Sciatic nerve (tissue), 2 donors: ENCODE measurements at regions not wholly inside any gene's neighbourhood (a gene's known extent, or its start where the extent isn't known, plus 50 kb on each side); places are given as distances from the start of the nearest gene placed in this dataset.
A peak's percentile ranks its signal among the peaks of the same experiment; 100 is the strongest.

Experiments
- ATAC-seq: fragments of 200-7000 bp; cut with Tn5 transposase; one replicate; pipeline ENCODE4 v1.9.1; 2020; ENCODE audit warnings: mild to moderate bottlenecking, moderate library complexity
- DNase-seq: peaks from one replicate; pipeline ENCODE4 v3.0.0-alpha.2; 2020; ENCODE audit warnings: low spot score
- intact Hi-C: fragments of 100-400 bp; cut with DNase I; formaldehyde crosslinking; loops from one replicate; pipeline ENCODE4 v1.14.2; 2022
- donor health status: DM: no; HTN: no; CAD: no.
- donor health status: DM: no; HTN: no; CAD: no.

DNA sequence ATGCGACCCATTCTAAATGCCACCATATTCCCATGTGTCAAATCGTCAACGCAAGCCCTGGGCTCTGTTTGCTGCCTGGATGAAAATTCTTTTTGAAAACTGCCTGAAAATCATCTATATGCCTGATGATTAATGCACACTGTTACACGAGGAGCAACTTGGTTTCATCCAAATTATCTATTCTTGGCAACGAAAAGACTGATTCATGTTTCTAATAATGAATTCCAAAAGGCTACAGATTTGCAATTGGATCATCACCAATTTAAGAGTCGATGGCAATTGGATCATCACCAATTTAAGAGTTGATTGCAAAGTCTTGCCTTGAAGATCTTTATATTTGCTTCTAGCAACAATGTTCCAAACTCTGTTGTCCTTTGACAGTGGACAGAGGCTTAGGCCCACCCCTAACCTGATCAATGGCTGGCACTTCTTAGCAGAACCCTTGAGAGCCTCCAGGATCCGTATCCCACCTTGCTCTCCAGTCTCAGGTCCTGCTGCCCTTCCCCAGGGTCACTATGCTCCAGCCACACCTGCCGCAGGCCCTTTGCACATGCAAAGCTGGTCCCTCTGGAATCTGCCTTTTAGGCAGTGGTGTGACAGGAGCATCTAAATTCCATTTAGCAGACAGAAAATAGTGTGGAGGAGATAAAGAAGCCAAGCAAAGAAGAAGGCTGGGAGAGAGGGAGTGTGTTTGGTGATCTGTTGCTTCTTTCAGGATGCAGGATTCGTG lies 460.9 kb upstream of the SULF2 start:
- intact Hi-C loops: no loop called here
- ATAC-seq: no peak
- DNase-seq: peak; percentile 19

DNA sequence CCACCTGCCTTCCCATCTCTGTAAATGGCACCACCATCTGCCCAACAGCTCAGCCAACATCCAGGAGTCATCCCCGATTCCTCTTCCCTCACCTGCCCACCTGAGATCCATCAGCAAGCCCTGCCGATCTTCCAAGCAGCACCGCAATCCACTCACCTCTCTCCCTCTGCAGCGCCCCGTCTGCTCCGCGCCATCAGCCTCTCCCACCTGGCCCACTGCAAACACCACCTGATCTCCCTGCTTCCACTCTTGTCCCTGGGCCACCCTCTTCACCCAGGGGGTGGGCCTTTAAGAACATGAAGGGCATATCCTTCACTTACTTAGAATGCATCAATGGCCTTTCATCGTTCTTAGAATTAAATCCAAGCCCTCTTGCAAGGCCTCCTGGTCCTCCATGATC lies 457.3 kb upstream of the SULF2 start:
- intact Hi-C loops: no loop called here
- DNase-seq: peak; percentile 53
- no peak for ATAC-seq

DNA sequence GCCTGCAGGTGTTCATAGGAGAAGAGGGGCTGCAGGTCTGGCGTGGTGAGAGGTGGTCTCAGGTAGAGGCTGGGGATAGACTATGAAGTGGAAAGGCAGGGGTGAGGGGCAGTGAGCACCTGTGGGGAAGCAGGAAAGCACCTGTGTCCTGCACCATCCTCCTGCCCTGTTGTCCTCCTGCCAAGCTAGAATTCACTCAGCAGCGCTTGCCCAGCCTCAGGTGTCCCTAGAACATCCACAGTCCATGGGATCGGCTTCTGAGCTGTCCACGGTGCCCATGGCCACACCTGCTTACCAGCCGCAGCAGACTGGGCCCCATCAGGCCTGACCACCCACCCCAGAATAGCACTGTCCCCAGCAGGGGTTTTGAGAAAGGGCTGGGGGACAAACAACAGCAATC lies 456.2 kb upstream of the SULF2 start:
- DNase-seq: peak; percentile 31
- intact Hi-C loops: no loop called here
- no peak for ATAC-seq

DNA sequence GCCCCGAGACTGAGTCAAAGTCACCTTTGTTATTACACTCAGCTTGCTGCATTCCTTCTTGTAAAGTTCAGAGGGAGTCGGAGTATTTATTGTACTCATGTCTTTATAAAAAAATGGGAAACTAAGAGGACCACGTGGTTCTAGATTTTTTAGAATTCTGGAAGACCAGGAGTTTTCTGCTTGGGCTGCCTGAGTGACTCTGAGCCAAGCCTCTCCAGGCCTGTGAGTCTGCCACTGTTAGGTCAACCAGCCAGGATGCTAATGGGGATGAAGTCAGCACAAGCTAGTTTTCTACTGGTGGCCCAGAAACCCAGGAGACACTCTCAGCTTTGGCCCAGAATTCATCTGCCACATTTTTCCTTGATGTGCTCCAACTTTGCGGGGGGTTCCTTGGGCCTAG lies 453.5 kb upstream of the SULF2 start:
- ATAC-seq (peak; percentile 49), DNase-seq (peak; percentile 6)

DNA sequence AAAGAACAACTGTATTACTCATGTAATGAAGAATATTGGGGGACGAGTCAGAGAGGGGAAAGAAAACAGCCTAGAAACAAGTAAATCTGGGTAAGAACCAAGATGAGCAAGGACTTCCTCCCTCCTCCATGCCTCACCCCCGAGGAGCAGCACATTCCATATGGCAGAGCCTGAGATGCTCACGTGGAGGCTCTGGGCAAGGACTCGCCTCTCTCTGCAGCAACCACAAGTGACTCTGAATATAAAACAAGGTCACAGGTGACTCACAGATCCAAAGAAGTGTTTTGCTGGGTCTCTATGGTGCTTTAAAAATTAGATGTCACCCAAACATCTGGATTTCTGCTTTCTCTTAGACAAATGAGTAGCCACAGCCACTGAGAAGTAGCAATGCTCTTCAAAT lies 453.0 kb upstream of the SULF2 start:
- intact Hi-C loops: no loop called here
- DNase-seq: peak; percentile 8
- no peak for ATAC-seq

More for the DNA sequence above, 453.5 kb upstream of the SULF2 start:
- intact Hi-C loops: no loop called here

DNA sequence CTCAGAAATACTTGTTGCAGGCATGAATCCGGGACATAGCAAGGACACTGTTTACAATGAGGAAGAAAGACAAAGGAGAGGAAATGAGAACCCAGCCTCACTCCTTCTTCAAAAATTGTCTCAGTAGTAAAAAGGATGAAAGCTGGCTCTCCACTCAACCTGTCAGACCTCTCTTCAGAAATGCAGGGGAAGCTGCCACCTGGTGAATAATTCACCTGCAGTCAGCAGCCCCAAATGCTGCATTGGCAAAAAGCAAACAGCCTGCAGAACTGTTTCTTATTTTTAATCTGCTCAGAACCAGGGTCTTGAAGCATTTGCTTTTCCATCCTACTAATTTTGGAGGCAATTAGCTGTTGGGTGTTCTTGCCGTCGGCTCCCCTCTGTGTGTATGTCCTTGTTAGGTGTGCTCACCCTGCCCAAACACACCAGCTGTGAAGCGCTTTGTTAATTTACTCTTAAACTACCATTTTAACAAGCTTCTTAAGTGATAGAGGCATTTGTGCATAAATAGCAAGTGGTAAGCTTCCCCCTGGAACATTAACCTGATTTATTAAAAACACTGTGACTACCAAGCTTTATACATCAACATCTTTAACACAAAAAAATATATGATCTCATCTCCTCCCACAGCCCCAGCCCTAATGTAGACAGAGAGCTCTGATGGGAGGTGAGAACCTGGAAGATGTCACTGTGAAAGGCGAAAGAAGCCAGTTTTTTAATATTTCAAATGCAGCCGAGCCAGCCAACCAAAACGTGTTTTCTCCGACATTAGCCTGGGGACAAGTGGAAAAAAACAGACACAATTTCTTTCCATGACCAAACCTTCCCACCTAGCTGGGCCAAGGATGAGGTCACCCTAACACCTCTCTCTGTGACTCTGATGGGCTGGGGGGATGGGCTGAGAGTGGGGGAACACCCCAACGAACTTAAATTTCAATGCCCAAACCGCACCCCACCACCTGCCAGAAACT lies 451.0 kb upstream of the SULF2 start:
- no peak for ATAC-seq
- intact Hi-C loops: no loop called here
- peak; percentile 17 for DNase-seq

DNA sequence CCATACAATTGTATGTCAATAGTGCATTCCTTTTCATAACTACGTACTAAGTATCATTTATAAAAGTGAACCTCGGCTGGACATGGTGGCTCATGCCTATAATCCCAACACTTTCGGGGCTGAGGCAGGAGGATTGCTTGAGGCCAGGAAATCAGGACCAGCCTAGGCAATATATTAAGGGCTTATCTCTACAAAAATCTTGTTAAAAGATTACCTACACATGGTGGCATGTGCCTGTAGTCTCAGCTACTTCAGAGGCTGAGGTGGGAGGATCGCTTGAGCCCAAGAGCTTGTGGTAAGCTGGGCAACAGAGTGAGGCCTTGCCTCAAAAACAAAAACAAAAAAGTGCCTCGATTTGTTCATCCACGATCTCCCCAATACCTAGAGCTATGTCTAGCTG lies 449.7 kb upstream of the SULF2 start:
- intact Hi-C loops: no loop called here
- DNase-seq (peak; percentile 14), ATAC-seq (no peak)

DNA sequence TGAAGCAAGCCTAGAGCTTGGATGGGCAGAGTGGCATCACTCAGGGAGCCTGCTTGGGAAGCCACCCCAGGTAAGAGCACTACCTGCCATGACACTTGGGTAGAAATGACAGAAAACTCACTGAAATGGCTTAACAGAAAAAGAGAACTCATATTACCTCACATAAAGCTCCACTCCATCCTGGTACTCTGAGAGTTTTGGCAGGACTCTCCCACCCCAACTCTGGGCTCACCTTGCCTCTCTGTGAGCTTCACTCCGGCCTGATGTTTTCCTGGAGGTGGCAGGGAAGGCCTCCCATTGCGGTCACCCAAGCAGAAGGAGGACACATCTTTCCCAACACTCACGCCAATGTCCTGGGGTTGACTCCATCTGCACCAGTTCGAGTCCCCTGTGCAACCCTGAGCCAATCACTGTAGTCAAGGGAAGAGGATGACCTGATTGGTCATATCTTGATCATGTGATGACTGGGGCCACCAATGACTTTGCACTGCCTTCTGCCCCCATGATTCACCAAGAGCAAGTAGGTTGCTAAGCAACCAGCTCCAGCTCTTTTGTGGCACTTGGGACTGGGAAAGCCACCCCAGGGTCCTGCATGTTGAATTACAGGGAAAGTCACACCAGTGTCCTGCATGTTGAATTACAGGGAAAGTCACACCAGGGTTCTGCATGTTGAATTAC lies 446.1 kb upstream of the SULF2 start:
- ATAC-seq (no peak), DNase-seq (no peak)
- intact Hi-C loops: no loop called here

DNA sequence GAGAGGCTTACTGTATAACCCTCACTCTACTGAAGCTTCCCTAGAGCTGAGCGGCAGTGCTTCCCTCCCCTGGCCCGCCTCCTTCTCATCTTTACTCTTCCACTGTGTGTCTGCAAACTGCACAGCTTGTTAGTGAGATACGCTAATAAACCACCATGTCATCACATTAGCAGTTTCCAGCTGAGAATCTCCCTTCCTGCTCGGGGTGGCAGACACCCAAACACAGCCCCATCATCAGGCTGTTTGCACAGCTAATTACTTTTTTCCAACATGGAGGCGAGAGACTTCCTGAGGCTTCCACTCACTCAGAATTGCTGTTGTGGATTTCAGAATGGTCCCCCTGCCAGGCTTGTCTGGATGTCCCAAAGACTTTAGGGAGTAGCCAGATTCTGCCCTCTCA lies 444.9 kb upstream of the SULF2 start:
- intact Hi-C loops: no loop called here
- ATAC-seq: no peak
- no peak for DNase-seq

DNA sequence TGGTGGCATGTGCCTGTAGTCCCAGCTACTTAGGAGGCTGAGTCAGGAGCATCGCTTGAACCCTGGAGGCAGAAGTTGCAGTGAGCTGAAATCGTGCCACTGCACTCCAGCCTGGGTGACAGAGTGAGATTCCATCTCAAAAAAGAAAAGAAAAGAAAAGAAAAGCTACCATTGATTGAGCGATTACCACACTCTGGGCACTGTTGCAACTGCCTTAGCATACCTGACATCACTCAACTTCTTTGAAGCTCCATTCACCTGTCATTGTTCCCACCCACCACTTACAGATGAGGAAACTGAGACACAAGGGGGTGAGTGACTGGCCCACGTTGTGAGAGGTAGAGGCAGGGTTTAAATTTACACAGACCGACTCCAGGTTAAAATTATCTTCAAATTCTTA lies 442.1 kb upstream of the SULF2 start:
- DNase-seq: no peak
- intact Hi-C loops: no loop called here
- ATAC-seq: no peak

DNA sequence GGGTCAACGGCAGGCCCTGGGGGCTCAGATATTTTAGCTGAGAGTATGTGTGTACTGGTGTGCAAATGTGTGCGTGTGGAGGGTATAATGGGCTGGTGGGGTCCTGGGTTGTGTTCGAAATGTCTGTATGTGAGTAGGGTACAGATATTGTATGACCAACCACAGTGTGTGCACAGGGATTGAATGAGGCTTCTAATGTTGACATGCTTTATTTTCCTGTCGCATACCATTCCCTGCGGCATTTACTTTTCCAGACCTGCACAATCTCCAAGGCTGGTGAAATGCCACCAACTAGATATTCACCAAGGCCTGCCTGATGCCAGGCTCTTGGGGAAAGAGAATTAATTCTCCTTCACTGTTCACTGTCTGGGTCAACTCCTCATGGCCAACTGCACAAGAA lies 441.4 kb upstream of the SULF2 start:
- intact Hi-C loops: no loop called here
- DNase-seq: no peak
- ATAC-seq: no peak

DNA sequence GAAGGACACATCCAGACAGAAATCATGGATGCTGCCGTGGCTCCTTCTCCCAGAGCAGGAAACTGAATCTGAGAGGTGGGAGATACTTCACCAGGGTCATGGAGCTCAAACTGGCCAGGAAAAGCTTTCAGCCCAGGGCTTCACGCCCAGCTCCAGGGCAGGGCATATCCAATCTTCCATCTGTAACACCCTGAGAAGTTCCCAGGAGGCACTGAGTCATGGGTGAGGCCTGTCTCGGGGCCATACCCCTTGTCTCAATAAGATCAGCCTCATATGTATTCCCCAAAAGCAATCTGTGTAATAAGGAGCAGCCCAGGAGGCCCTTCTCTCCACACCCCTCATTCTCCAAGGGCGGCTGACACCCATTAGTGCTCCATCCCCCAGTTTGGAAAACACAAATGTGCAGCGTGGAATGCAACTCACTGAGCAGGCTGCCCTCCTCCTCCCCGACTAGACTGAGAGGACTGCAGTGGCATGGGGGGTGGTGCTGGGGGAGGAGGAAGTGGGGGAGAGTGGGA lies 439.3 kb upstream of the SULF2 start:
- intact Hi-C loops: no loop called here
- no peak for DNase-seq
- ATAC-seq: no peak

DNA sequence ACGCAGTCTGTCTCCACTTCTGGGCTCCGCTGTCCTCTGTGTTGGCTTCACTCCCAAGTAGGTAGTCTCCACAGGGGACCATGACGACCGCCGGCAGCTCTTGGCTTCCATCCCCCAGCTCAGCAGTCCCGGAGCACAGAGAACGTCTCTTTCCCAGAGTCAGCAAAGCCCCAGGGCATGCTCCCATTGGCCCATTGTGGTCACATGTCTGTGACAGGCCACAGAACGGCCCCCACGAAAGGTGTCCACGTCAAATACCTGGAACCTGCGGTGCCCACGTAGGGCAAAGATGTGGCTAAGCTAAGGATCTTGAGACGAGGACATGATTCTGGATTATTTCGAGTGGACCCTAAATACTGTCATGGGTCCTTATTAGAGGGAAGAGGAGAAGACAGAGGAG lies 438.4 kb upstream of the SULF2 start:
- ATAC-seq (no peak), DNase-seq (no peak)

DNA sequence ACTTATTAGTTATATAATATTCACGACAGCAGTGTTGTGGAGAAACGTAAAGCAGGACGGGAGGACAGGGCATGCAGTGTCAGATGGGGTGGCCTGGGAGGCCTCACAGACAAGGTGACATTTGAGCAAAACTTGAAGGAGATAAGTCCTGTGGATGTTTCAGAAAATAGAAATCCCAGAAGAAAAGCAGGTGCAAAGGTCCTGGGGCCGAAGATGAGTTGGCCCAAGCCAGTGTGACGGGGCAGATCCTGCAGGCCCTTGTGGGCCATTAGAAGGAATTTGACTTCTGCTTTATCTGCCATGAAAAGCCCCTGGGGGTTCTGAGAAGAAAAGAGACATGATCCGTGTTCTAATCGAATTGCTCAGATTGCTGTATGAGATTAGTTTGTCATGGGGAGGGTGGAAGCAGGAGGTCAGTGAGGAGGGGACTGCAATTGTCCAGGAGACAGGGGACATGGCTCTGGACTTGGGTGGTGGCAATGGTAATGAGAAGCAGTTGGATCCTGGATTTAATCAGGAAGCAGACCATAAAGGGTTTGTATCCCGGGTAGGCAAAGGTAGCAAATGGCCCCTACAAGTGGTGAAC lies 437.4 kb upstream of the SULF2 start:
- DNase-seq: no peak
- ATAC-seq: no peak
- intact Hi-C loops: no loop called here

More for the DNA sequence above, 438.4 kb upstream of the SULF2 start:
- intact Hi-C loops: no loop called here

DNA sequence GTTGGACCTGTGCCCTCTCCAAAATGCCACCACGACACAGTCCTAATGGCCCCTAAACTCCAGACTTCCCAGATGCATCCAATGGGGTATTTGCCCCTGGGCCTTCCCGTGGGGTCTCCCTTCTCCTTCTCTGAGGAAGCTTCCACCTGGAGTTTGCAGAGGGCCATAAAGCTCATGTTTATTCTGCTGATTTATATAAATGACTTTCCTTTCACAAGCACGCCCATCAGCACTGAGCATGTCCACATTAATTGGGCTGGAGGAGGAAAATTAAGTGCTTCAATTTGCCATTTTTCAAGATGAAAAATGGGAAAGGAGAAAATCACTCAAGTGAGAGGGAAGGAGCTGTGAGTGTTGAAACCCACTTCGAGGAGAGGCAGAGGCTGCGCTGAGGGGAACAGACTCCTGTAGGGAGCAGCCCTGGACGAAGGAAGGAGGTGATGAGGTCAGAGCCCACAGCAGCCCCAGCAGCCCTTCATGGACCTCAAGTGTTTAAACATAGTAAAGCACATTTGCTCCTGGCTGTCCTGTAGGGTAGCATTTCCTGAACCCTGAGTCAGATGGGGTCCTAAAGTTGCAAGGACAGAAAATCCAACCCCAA lies 434.9 kb upstream of the SULF2 start:
- no peak for ATAC-seq
- intact Hi-C loops: no loop called here
- no peak for DNase-seq

DNA sequence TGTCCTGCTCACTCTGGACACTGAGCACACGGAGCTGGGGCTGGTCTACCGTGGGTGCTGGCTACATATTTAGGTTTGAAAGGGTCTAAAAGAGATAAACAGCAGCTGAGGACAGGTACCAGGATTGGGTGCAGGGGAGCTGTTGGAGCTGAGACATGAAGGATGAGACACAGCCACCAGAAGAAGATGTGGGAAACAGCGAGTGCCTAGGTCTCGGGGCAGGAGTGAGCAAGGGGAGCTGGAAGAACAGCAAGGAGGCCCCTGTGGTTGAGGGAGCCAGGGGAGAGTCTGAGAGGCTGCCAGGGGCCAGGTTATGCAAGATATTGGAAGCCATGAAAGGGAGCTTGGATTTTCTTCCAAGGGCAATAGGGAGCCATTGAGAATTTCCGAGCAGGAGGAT lies 434.0 kb upstream of the SULF2 start:
- DNase-seq (no peak), ATAC-seq (no peak)
- intact Hi-C loops: no loop called here

DNA sequence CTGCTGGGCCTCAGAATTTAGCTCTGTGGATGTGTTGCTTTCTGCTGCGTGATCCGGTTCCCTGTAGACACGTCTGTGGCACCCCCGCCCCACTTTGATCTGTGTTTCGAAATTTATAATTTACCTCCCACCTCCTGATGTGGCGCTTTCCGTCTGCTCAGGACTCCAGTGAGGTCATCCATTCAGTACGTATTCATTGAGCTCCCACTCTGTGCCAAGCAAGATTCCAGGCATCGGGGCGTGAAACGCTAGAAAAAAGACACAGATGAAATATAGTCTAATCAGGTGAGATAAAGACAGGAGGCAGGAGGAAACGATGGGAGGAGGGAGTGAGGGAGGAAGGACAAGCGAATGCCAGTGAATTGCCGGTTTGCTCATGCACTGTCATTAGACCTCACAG lies 431.9 kb upstream of the SULF2 start:
- no peak for ATAC-seq
- no peak for DNase-seq
- intact Hi-C loops: no loop called here

DNA sequence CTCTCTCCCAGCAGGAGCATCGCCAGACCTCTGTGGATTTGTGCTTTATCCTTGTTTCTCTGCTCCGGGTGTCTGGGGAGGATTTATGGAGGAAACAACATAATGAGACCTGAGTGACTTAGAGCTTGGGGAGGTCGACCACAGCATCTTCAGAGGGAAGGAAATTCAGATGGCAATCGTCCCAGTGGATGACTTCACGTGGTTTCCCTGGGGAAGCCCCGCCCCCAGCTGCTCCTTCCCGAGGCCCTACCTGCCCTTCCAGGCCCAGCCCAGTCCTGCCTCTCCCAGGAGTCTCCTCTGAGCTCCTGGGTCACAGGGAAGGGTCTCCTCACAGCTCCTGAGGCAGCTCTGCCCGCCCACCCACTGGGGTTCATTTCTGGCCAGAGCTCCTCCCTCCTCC lies 430.3 kb upstream of the SULF2 start:
- intact Hi-C loops: no loop called here
- ATAC-seq (no peak), DNase-seq (no peak)

DNA sequence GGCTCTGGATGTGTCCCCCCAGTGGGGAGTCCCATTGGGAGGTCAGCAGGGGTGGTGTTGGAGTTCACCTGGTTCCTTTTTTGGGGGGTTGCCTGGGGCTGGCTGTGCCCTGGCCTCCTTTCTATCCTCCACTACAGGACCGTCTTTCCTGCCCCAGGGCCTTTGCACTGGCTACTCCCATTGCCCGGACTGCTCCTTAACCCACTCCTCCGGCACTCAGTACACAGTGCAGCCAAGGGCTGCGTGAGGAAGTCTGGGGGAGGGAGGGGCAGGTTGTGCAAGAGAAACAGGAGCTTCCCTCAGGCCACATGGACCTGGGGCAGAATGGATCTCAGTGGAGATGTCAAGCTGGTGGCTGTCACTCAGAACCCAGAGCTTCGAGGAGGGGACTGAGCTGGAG lies 429.3 kb upstream of the SULF2 start:
- DNase-seq (no peak), ATAC-seq (no peak)
- intact Hi-C loops: no loop called here
